Tibial nerve (tissue), 4 donors: ENCODE measurements at regions not wholly inside any gene's neighbourhood (a gene's known extent, or its start where the extent isn't known, plus 50 kb on each side); places are given as distances from the start of the nearest gene placed in this dataset.

Source experiments
- DNase-seq, 2 donors: peaks; one replicate each; pipeline ENCODE4 v3.0.0-alpha.2; 2019; ENCODE audit warnings: low spot score in 2 of 2
- H3K27ac ChIP-seq, 4 donors: fragments of 200-600 bp; sonication (generic) in 3 of 4; one replicate each; pipeline ENCODE4 v1.5.1; 2017 to 2019; ENCODE audit warnings: mild to moderate bottlenecking in 1 of 4
- H3K27me3 ChIP-seq, 2 donors: fragments of 200-600 bp; sonication (generic) in 1 of 2; one replicate each; pipeline versions ENCODE4 v1.5.1 to v1.6.0; 2017 to 2019
- H3K36me3 ChIP-seq, 3 donors: fragments of 200-600 bp; sonication (generic); one replicate each; pipeline ENCODE4 v1.5.1; 2018 to 2019
- H3K4me1 ChIP-seq, 4 donors: fragments of 200-600 bp; sonication (generic) in 3 of 4; one replicate each; pipeline ENCODE4 v1.5.1; 2017 to 2019
- H3K4me3 ChIP-seq, 4 donors: fragments of 200-600 bp; sonication (generic) in 3 of 4; one replicate each; pipeline ENCODE4 v1.5.1; 2017 to 2019; ENCODE audit warnings: mild to moderate bottlenecking in 1 of 4, moderate library complexity in 1 of 4
- H3K9me3 ChIP-seq, 4 donors: fragments of 200-600 bp; sonication (generic) in 3 of 4; one replicate each; pipeline ENCODE4 v1.5.1; 2017 to 2019
- CTCF ChIP-seq, 5 experiments: fragments of 200-600 bp in 3 of 5; fragments of 450-650 bp in 2 of 5; sonication (generic) in 3 of 5; IDR thresholded peaks; one replicate each; pipeline ENCODE4 v1.5.1; 2016 to 2019; ENCODE audit warnings: antibody characterized with exemption in 5 of 5, mild to moderate bottlenecking in 3 of 5, moderate library complexity in 2 of 5
- EP300 ChIP-seq, 2 donors: sonication (generic); formaldehyde crosslinking; IDR thresholded peaks; one replicate each; pipeline ENCODE4 v1.6.1; 2017; ENCODE audit warnings: antibody characterized with exemption in 2 of 2, mild to moderate bottlenecking in 1 of 2
- POLR2A ChIP-seq, 2 donors: fragments of 450-650 bp; IDR thresholded peaks; one replicate each; pipeline ENCODE4 v1.6.1; 2017; ENCODE audit warnings: antibody characterized with exemption in 2 of 2, mild to moderate bottlenecking in 2 of 2, moderate library complexity in 2 of 2
- WGBS, 2 donors: methylation state at CpG; one replicate each; pipeline ENCODE4 v1.1.5; 2018; 5-methylcytosine and 5-hydroxymethylcytosine counted together

- Histone ChIP-seq H3K36me3 (no peaks in the 10 kb centered on the region), H3K4me3 (no peak overlapping the region), H3K27ac (no peak overlapping the region), H3K27me3 (no peaks in the 10 kb centered on the region), H3K9me3 (no peaks in the 10 kb centered on the region), H3K4me1 (no peaks in the 10 kb centered on the region)
- no peak for DNase-seq
- TF ChIP-seq CTCF (IDR thresholded peaks at IDR 0.05) = no peak
- TF ChIP-seq POLR2A (IDR thresholded peaks at IDR 0.05) = no peak
- no peak for TF ChIP-seq EP300 (IDR thresholded peaks at IDR 0.05)
- 86 to 89% methylated on average over 11 of the region's 11 CpGs for WGBS, 2 donors
Measured at GRCh38 chr15:66953523-66954229, 111.7 kb upstream of the SMAD3 start.

GRCh38 chr15:66954601-66955000, 110.8 kb upstream of the SMAD3 start:
- H3K36me3 ChIP-seq = no peaks in the 10 kb centered on the region
- no peak for DNase-seq
- no peak for TF ChIP-seq EP300 (IDR thresholded peaks at IDR 0.05)
- no peak for TF ChIP-seq CTCF (IDR thresholded peaks at IDR 0.05)
- TF ChIP-seq POLR2A (IDR thresholded peaks at IDR 0.05) = no peak
- H3K9me3 ChIP-seq = no peaks in the 10 kb centered on the region
- 85 to 91% methylated on average over 5 to 6 of the region's 6 CpGs for WGBS, 2 donors
- no peaks in the 10 kb centered on the region for H3K4me1 ChIP-seq
- H3K4me3 ChIP-seq = no peak overlapping the region
- no peaks in the 10 kb centered on the region for H3K27me3 ChIP-seq
- H3K27ac ChIP-seq = no peak overlapping the region

GRCh38 chr15:66955001-66955516, 110.3 kb upstream of the SMAD3 start:
- no peaks in the 10 kb centered on the region for H3K36me3 ChIP-seq
- WGBS, 2 donors = 52 to 85% methylated on average over 4 of the region's 4 CpGs
- no peaks in the 10 kb centered on the region for H3K4me1 ChIP-seq
- H3K9me3 ChIP-seq = no peaks in the 10 kb centered on the region
- no peak for DNase-seq
- TF ChIP-seq POLR2A (IDR thresholded peaks at IDR 0.05) (no peak), EP300 (IDR thresholded peaks at IDR 0.05) (no peak), CTCF (IDR thresholded peaks at IDR 0.05) (no peak)
- H3K27me3 ChIP-seq = no peaks in the 10 kb centered on the region
- H3K4me3 ChIP-seq = no peak overlapping the region
- no peak overlapping the region for H3K27ac ChIP-seq

- H3K4me1 ChIP-seq = no peaks in the 10 kb centered on the region
- H3K4me3 ChIP-seq = no peak overlapping the region
- DNase-seq = no peak
- 75 to 79% methylated on average over 2 of the region's 2 CpGs for WGBS, 2 donors
- H3K27ac ChIP-seq = no peak overlapping the region
- no peaks in the 10 kb centered on the region for H3K27me3 ChIP-seq
- H3K36me3 ChIP-seq = no peaks in the 10 kb centered on the region
- TF ChIP-seq EP300 (IDR thresholded peaks at IDR 0.05) (no peak), POLR2A (IDR thresholded peaks at IDR 0.05) (no peak), CTCF (IDR thresholded peaks at IDR 0.05) (no peak)
- H3K9me3 ChIP-seq = no peaks in the 10 kb centered on the region
Measured at GRCh38 chr15:66955871-66956585, 109.4 kb upstream of the SMAD3 start.
